Skeletal muscle tissue (tissue), 3 donors: ENCODE measurements at regions not wholly inside any gene's neighbourhood (a gene's known extent, or its start where the extent isn't known, plus 50 kb on each side); places are given as distances from the start of the nearest gene placed in this dataset.

Source experiments
- H3K27ac ChIP-seq: one replicate; pipeline ENCODE4 v1.7.0; 2013; ENCODE audit warnings: mild to moderate bottlenecking, low read depth, low read length, inconsistent platforms
- H3K27me3 ChIP-seq, 3 donors: one replicate each; pipeline ENCODE4 v1.7.0; 2013; ENCODE audit warnings: low read length in 3 of 3; ENCODE audit not compliant: control insufficient read depth in 3 of 3, insufficient read depth in 3 of 3
- H3K36me3 ChIP-seq, 3 donors: one replicate each; pipeline ENCODE4 v1.7.0; 2013; ENCODE audit warnings: low read length in 3 of 3; ENCODE audit not compliant: control insufficient read depth in 3 of 3, insufficient read depth in 3 of 3
- H3K4me1 ChIP-seq, 3 donors: one replicate each; pipeline ENCODE4 v1.7.0; 2013; ENCODE audit warnings: low read length in 3 of 3, mild to moderate bottlenecking in 3 of 3; ENCODE audit not compliant: control insufficient read depth in 3 of 3, insufficient read depth in 3 of 3
- H3K4me3 ChIP-seq, 3 donors: one replicate each; pipeline ENCODE4 v1.7.0; 2013; ENCODE audit warnings: low read length in 3 of 3
- H3K9ac ChIP-seq, 3 donors: one replicate each; pipeline ENCODE4 v1.7.0; 2013; ENCODE audit warnings: low read length in 3 of 3, mild to moderate bottlenecking in 3 of 3, moderate library complexity in 2 of 3, low read depth in 1 of 3
- H3K9me3 ChIP-seq, 3 donors: one replicate each; pipeline ENCODE4 v1.7.0; 2013; ENCODE audit warnings: low read length in 3 of 3; ENCODE audit not compliant: control insufficient read depth in 3 of 3
- donor health status: Osteomylitis.

- Histone ChIP-seq H3K27ac (no peak overlapping the region), H3K9me3 (no peaks in the 10 kb centered on the region), H3K4me1 (no peaks in the 10 kb centered on the region), H3K9ac (no peak overlapping the region), H3K4me3 (no peak overlapping the region), H3K27me3 (peaks cover 0 to 4% (median 0%) of the 10 kb centered on the region in 3 donors), H3K36me3 (no peaks in the 10 kb centered on the region)
These were observed 777.4 kb upstream of the TBX3 start for GRCh38 chr12:115461401-115461800.

DNA sequence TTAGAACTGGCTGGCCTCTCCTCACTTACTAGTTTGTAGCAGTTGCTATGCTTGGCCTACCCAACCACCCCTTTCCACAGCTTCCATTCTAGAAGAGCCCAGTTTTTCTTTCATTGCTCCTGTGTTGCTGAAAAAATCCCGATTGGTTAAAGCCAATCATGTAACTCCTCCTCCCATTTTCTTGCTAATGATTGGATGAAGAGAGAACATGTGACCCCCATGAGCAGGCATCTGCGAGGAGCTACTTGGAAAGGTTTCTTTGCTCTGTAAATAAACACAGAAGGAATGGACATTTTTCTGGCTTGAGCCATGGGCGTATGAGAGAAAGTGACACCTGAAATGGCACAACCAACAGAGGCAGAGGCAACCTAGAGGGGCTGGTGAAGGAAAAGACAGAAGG, 773.8 kb upstream of the TBX3 start:
- Histone ChIP-seq H3K36me3 (no peaks in the 10 kb centered on the region), H3K9ac (no peak overlapping the region), H3K27me3 (peaks cover 0 to 1% (median 0%) of the 10 kb centered on the region in 3 donors), H3K4me3 (no peak overlapping the region), H3K9me3 (no peaks in the 10 kb centered on the region), H3K4me1 (no peaks in the 10 kb centered on the region), H3K27ac (no peak overlapping the region)

DNA sequence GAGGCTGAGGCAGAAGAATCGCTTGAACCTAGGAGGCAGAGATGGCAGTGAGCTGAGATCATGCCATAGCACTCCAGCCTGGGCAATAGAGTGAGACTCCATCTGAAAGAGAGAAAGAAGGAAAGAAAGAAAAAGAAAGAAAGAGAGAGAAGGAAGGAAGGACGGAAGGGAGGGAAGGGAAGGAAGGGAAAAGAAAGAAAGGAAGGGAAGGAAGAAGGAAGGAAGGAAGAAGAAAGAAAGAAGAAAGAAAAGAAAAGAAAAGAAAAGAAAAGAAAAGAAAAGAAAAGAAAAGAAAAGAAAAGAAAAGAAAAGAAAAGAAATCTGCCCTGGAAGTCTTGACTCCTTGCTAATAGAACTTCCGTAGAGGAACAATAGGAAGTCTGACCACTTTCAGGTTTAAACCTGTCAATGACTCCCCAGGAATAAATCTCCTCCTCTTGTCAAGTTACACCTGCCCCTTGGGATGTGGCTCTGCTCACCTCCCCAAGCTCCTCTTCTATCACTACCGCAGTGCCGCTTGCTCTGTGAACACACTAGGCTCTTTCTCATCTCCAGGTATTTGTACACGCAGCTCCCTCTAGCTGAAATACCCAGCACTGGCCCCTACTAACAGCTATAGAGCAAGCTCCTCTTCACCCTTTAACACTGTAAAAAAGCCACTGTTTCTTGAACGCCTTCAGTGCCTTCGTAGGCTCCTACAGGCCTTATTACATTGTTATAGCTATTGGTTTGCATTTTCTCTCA, 773.1 kb upstream of the TBX3 start:
- Histone ChIP-seq H3K4me1 (peaks cover 3 to 5% (median 3%) of the 10 kb centered on the region in 3 donors), H3K9ac (no peak overlapping the region), H3K9me3 (no peaks in the 10 kb centered on the region), H3K27me3 (peaks cover 0 to 5% (median 0%) of the 10 kb centered on the region in 3 donors), H3K4me3 (no peak overlapping the region), H3K36me3 (no peaks in the 10 kb centered on the region), H3K27ac (no peak overlapping the region)

- no peaks in the 10 kb centered on the region for H3K36me3 ChIP-seq
- no peak overlapping the region for H3K9ac ChIP-seq
- H3K4me1 ChIP-seq = peaks cover 6 to 13% (median 12%) of the 10 kb centered on the region in 3 donors
- H3K9me3 ChIP-seq = no peaks in the 10 kb centered on the region
- no peak overlapping the region for H3K4me3 ChIP-seq
- H3K27me3 ChIP-seq = peaks cover 0 to 17% (median 6%) of the 10 kb centered on the region in 3 donors
- no peak overlapping the region for H3K27ac ChIP-seq
These were observed 771.3 kb upstream of the TBX3 start for GRCh38 chr12:115455268-115455681.

- H3K36me3 ChIP-seq = no peaks in the 10 kb centered on the region
- H3K27ac ChIP-seq = no peak overlapping the region
- H3K9ac ChIP-seq = peak overlapping the region in 1 of 3 donors; percentile 8
- peaks cover 0 to 17% (median 8%) of the 10 kb centered on the region in 3 donors for H3K27me3 ChIP-seq
- peaks cover 6 to 13% (median 12%) of the 10 kb centered on the region in 3 donors for H3K4me1 ChIP-seq
- H3K4me3 ChIP-seq = peak overlapping the region in 1 of 3 donors; percentile 13
- no peaks in the 10 kb centered on the region for H3K9me3 ChIP-seq
These were observed 768.8 kb upstream of the TBX3 start for GRCh38 chr12:115452751-115453281.

DNA sequence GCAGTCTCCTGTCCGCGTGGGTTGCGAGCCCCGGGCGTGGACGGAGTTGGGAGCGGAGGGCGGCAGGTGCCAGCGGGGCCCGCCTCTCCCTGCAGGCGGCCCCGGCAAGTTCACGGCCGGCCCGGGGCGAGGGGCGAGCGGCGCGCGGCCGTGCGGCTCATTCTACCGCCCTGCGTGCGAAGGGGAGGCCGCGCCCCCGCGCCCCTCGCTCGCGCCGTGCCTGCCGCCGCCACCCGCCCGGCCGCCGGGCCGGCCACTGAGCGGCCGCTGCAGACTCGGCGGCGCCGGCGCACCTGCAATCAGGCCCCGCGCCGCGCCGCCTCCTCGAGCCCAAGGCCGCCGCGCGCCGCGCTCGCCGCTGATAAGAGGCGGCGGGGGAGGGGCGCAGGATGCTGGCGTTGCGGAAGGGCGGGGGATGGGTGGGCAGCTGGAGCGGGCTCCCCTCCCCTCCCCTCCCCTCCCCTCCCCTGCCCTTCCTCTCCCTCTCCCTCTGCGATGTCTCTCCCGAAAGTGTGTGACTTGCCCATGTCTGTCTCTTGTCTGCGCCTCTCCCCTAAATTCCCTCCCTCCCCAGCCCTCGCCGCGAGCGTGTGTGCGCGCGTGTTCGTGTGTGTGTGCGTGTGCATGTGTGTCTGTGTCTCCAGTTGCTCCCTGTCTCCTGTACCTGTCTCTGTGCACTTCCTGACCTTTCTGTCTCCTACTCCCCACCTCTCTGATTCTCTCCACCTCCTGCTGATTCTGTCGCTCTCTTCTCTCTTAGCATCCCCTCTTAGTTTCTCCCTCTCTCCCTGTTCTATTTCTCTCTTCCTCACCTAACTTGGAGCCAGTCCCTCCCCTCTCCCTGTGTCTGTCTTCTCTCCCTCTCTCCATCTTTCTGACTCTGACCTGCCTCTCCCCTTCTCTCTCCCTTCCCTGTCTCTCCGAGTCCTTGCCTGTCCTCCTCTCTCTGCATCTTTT, 768.1 kb upstream of the TBX3 start:
- peak overlapping the region in 2 of 3 donors; percentile 43 to 45 for H3K9ac ChIP-seq

GRCh38 chr12:115451151-115451779, 767.3 kb upstream of the TBX3 start:
- peaks cover 6 to 13% (median 12%) of the 10 kb centered on the region in 3 donors for H3K4me1 ChIP-seq
- H3K27ac ChIP-seq = no peak overlapping the region
- H3K9me3 ChIP-seq = no peaks in the 10 kb centered on the region
- no peaks in the 10 kb centered on the region for H3K36me3 ChIP-seq
- H3K9ac ChIP-seq = peak overlapping the region in 2 of 3 donors; percentile 43 to 45
- peak overlapping the region; percentile 41 to 60 (median 46) for H3K4me3 ChIP-seq
- peaks cover 0 to 17% (median 8%) of the 10 kb centered on the region in 3 donors for H3K27me3 ChIP-seq

More for the DNA sequence above, 768.1 kb upstream of the TBX3 start:
- Histone ChIP-seq H3K27ac (no peak overlapping the region), H3K27me3 (peaks cover 0 to 17% (median 8%) of the 10 kb centered on the region in 3 donors), H3K36me3 (no peaks in the 10 kb centered on the region), H3K9me3 (no peaks in the 10 kb centered on the region), H3K4me3 (peak overlapping the region; percentile 43 to 60 (median 52)), H3K4me1 (peaks cover 6 to 13% (median 12%) of the 10 kb centered on the region in 3 donors)

DNA sequence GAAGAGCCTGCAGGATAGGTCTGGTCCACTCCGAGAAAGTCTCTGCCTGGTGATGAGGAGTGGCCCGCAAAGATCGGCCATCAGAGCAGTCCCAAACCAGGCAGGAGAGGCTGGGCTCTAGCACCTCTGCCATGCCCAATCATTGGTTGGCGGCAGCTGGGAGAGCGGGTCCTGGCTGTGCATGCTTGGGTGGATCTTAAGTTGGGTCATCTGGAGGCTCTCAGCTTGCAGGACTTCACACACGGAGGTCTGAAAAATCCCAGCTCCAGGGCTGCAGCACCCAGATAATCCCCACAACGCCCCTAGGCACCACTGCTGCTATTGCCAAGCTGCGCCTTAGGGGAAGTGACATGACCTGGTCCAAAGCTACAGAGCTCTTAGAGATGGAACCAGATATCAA, 766.7 kb upstream of the TBX3 start:
- no peaks in the 10 kb centered on the region for H3K36me3 ChIP-seq
- no peaks in the 10 kb centered on the region for H3K9me3 ChIP-seq
- no peak overlapping the region for H3K4me3 ChIP-seq
- H3K9ac ChIP-seq = no peak overlapping the region
- H3K27ac ChIP-seq = no peak overlapping the region
- peaks cover 0 to 17% (median 8%) of the 10 kb centered on the region in 3 donors for H3K27me3 ChIP-seq
- peaks cover 6 to 13% (median 12%) of the 10 kb centered on the region in 3 donors for H3K4me1 ChIP-seq

GRCh38 chr12:115450017-115450416, 766.0 kb upstream of the TBX3 start:
- no peak overlapping the region for H3K4me3 ChIP-seq
- H3K27me3 ChIP-seq = peaks cover 0 to 17% (median 8%) of the 10 kb centered on the region in 3 donors
- H3K36me3 ChIP-seq = no peaks in the 10 kb centered on the region
- H3K4me1 ChIP-seq = peaks cover 6 to 13% (median 12%) of the 10 kb centered on the region in 3 donors
- no peak overlapping the region for H3K27ac ChIP-seq
- no peaks in the 10 kb centered on the region for H3K9me3 ChIP-seq
- H3K9ac ChIP-seq = no peak overlapping the region
